ENCODE measurements at regions not wholly inside any gene's neighbourhood (a gene's known extent, or its start where the extent isn't known, plus 50 kb on each side); places are given as distances from the start of the nearest gene placed in this dataset.

- H3K9me3 ChIP-seq = no peaks in the 10 kb centered on the region
- no peaks in the 10 kb centered on the region for H3K27me3 ChIP-seq
- in situ Hi-C loops (cut with MboI; ENCODE audit: low sequenced_read_pairs in 4 of 4) (no loop called here), intact Hi-C loops (cut with DNase I; ENCODE audit: low total_unique reads) (no loop called here)
- H3K27ac ChIP-seq = no peak overlapping the region
- TF ChIP-seq POLR2A (IDR thresholded peaks at IDR 0.05) = no peak
- TF ChIP-seq CTCF (IDR thresholded peaks at IDR 0.05 in 4 of 5, conservative IDR thresholded peaks at IDR 0.05 in 1 of 5) = no peak
- H3K36me3 ChIP-seq = no peaks in the 10 kb centered on the region
- H3K4me3 ChIP-seq = no peak overlapping the region
- no peaks in the 10 kb centered on the region for H3K4me1 ChIP-seq
- no peak for ATAC-seq
- DNase-seq = no peak
Measured at GRCh38 chr21:35316933-35317332, 267.8 kb upstream of the RUNX1 start.

- no peak for DNase-seq
- in situ Hi-C loops (cut with MboI; ENCODE audit: low sequenced_read_pairs in 4 of 4) = no loop called here
- no peaks in the 10 kb centered on the region for H3K27me3 ChIP-seq
Measured at GRCh38 chr21:35316456-35316855, 267.4 kb upstream of the RUNX1 start.

DNA sequence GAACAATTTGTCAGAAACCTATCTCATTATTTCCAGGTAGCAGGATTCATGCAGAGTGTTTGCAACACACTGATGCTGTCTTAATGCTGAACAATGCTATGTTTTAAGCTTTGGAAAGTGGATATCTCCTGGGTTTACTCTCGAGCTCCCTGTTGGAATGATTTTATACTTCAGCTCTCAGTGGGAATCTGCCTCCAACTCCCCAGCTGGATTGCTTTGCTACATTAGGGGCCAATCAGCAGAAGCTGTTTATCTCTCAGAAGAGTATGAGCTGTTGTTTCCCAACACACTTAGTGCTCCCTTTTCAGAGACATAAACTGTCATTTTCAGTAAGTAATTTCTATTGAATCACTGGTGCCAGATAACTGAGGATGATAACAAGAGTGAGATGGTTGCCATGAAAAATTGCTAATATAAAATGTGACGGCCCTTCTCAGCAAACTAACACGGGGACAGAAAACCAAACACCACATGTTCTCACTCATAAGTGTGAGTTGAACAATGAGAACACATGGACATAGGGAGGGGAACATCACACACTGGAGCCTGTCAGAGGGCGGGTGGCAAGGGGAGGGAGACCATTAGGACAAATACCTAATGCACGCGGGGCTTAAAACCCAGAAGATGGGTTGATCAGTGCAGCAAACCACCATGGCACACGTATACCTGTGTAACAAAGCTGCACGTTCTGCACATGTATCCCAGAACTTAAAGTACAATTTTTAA is 265.9 kb upstream of the RUNX1 start:
- Histone ChIP-seq H3K4me1 (no peaks in the 10 kb centered on the region), H3K36me3 (no peaks in the 10 kb centered on the region), H3K9me3 (no peaks in the 10 kb centered on the region), H3K4me3 (no peak overlapping the region), H3K27me3 (no peaks in the 10 kb centered on the region), H3K27ac (no peak overlapping the region)
- ATAC-seq (no peak), DNase-seq (no peak)
- intact Hi-C loops (cut with DNase I; ENCODE audit: low total_unique reads) (no loop called here), in situ Hi-C loops (cut with MboI; ENCODE audit: low sequenced_read_pairs in 4 of 4) (no loop called here)
- TF ChIP-seq CTCF (IDR thresholded peaks at IDR 0.05 in 4 of 5, conservative IDR thresholded peaks at IDR 0.05 in 1 of 5) (no peak), POLR2A (IDR thresholded peaks at IDR 0.05) (no peak)

More at GRCh38 chr21:35316456-35316855, 267.4 kb upstream of the RUNX1 start:
- TF ChIP-seq CTCF (IDR thresholded peaks at IDR 0.05 in 4 of 5, conservative IDR thresholded peaks at IDR 0.05 in 1 of 5) (no peak), POLR2A (IDR thresholded peaks at IDR 0.05) (no peak)
- H3K36me3 ChIP-seq = no peaks in the 10 kb centered on the region
- no peaks in the 10 kb centered on the region for H3K4me1 ChIP-seq
- H3K9me3 ChIP-seq = no peaks in the 10 kb centered on the region
- ATAC-seq = no peak
- no peak overlapping the region for H3K4me3 ChIP-seq
- intact Hi-C loops (cut with DNase I; ENCODE audit: low total_unique reads) = no loop called here
- no peak overlapping the region for H3K27ac ChIP-seq

GRCh38 chr21:35311985-35312384 is 262.9 kb upstream of the RUNX1 start:
- intact Hi-C loops (cut with DNase I; ENCODE audit: low total_unique reads) (no loop called here), in situ Hi-C loops (cut with MboI; ENCODE audit: low sequenced_read_pairs in 4 of 4) (no loop called here)
- ATAC-seq = no peak
- no peak for DNase-seq
- Histone ChIP-seq H3K9me3 (no peaks in the 10 kb centered on the region), H3K4me3 (no peak overlapping the region), H3K27me3 (no peaks in the 10 kb centered on the region), H3K4me1 (no peaks in the 10 kb centered on the region), H3K27ac (no peak overlapping the region), H3K36me3 (no peaks in the 10 kb centered on the region)
- no peak for TF ChIP-seq CTCF (IDR thresholded peaks at IDR 0.05 in 4 of 5, conservative IDR thresholded peaks at IDR 0.05 in 1 of 5)
- no peak for TF ChIP-seq POLR2A (IDR thresholded peaks at IDR 0.05)

DNA sequence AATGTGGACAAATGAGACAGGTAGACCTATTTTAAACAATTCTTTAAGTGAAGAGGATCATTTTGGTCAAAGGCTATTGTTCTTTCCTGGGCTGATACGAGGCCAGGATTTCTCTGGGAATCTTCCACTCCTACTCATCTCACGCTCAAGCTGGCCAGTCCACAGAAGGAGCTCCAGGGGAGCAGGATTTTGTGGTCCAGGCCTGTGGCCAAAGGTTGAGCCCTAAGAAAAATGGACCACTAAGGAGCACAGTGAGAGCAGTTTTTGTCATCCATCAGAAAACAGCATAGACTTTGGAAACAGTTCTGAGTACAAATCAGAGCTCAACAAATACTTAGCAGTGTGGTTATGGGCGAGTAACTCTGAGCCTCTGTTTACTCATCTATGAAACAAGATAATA is 260.2 kb upstream of the RUNX1 start:
- no peak for TF ChIP-seq POLR2A (IDR thresholded peaks at IDR 0.05)
- TF ChIP-seq CTCF (IDR thresholded peaks at IDR 0.05 in 4 of 5, conservative IDR thresholded peaks at IDR 0.05 in 1 of 5) = no peak
- H3K9me3 ChIP-seq = no peaks in the 10 kb centered on the region
- in situ Hi-C loops (cut with MboI; ENCODE audit: low sequenced_read_pairs in 4 of 4) (no loop called here), intact Hi-C loops (cut with DNase I; ENCODE audit: low total_unique reads) (no loop called here)
- H3K4me3 ChIP-seq = no peak overlapping the region
- no peaks in the 10 kb centered on the region for H3K27me3 ChIP-seq
- ATAC-seq (no peak), DNase-seq (no peak)
- H3K36me3 ChIP-seq = no peaks in the 10 kb centered on the region
- H3K4me1 ChIP-seq = no peaks in the 10 kb centered on the region
- no peak overlapping the region for H3K27ac ChIP-seq
